Adrenal gland (tissue), 5 donors: ENCODE measurements at regions not wholly inside any gene's neighbourhood (a gene's known extent, or its start where the extent isn't known, plus 50 kb on each side); places are given as distances from the start of the nearest gene placed in this dataset.

Experiments used
- POLR2A ChIP-seq, 2 donors: fragments of 450-650 bp; IDR thresholded peaks; one replicate each; pipeline ENCODE4 v1.6.1; 2017; ENCODE audit warnings: antibody characterized with exemption in 2 of 2, mild to moderate bottlenecking in 2 of 2, moderate library complexity in 1 of 2
- TF ChIP-seq, protein P1 (sequence below), 6 experiments: fragments of 450-650 bp in 4 of 6; fragments of 200-600 bp in 2 of 6; sonication (generic) in 1 of 6; IDR thresholded peaks; 1 replicate in 5 of 6; 2 replicates in 1 of 6; pipeline versions ENCODE4 v1.5.1 to v1.8.0; 2016 to 2021; ENCODE audit warnings: antibody characterized with exemption in 6 of 6, mild to moderate bottlenecking in 2 of 6, moderate library complexity in 1 of 6
- donor health status: DM: no; HTN: no; CAD: no.

DNA sequence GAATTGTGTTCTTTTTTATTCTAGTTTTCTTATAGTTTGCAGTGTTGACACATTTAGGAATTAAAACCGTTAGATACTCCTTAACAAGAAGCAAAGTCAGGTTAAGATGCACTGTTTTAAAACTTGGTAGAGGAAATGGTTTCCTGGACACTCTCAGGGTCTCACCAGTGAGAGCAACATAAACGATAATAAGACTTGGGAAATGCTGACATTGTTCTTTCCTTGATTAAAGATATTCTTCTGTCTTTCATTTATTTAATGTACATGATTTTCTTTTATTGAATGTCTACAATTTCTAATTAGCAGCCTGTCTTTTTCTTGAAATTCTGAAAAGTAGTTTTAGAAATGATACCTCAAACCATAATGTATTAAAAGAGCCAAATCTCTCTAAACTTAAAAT, 707.9 kb upstream of the CHD1 start:
- TF ChIP-seq, protein P1, sequence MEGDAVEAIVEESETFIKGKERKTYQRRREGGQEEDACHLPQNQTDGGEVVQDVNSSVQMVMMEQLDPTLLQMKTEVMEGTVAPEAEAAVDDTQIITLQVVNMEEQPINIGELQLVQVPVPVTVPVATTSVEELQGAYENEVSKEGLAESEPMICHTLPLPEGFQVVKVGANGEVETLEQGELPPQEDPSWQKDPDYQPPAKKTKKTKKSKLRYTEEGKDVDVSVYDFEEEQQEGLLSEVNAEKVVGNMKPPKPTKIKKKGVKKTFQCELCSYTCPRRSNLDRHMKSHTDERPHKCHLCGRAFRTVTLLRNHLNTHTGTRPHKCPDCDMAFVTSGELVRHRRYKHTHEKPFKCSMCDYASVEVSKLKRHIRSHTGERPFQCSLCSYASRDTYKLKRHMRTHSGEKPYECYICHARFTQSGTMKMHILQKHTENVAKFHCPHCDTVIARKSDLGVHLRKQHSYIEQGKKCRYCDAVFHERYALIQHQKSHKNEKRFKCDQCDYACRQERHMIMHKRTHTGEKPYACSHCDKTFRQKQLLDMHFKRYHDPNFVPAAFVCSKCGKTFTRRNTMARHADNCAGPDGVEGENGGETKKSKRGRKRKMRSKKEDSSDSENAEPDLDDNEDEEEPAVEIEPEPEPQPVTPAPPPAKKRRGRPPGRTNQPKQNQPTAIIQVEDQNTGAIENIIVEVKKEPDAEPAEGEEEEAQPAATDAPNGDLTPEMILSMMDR (IDR thresholded peaks at IDR 0.05), result no peak
- TF ChIP-seq POLR2A (IDR thresholded peaks at IDR 0.05), result no peak
